ENCODE measurements at regions not wholly inside any gene's neighbourhood (a gene's known extent, or its start where the extent isn't known, plus 50 kb on each side); places are given as distances from the start of the nearest gene placed in this dataset.

DNA sequence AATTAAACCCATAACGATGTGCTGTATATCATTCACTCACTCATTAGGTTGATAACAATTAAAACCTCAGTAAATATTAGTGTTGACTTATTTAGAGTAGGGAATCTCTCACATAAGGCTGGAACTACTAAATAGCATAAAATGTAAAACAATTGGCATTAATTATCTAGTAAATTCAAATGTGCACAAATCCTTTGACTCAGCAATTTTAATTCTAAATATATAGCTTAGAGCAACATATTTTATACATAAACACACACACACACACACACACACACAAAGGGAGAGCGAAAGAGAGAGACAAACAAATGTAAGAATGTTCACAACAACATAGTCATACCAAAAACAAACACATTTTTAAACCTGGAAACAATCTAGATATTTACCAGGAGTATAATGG lies 443.1 kb upstream of the KCNH7 start:
- Histone ChIP-seq H3K36me3 (ENCODE audit: insufficient read depth, low read length) (no peaks in the 10 kb centered on the region), H3F3A (ENCODE audit: insufficient read depth, low read length, poor library complexity, severe bottlenecking) (no peaks in the 10 kb centered on the region), H3K9ac (ENCODE audit: low read length) (no peak overlapping the region), H4K20me1 (ENCODE audit: insufficient read depth) (no peaks in the 10 kb centered on the region), H3K27ac (ENCODE audit: low read length) (no peak overlapping the region), H3K27me3 (ENCODE audit: insufficient read depth, low read depth, low read length) (no peaks in the 10 kb centered on the region), H3K9me2 (ENCODE audit: insufficient read depth, low read length) (no peaks in the 10 kb centered on the region), H3K4me2 (ENCODE audit: low read length) (no peak overlapping the region), H3K9me3 (ENCODE audit: low read length) (no peaks in the 10 kb centered on the region), H3K4me3 (ENCODE audit: low read length) (no peak overlapping the region), H2AFZ (ENCODE audit: low read depth, low read length) (no peak overlapping the region), H3K79me2 (replicated peaks; ENCODE audit: insufficient read depth, low read length) (no peaks in the 10 kb centered on the region)
- TF ChIP-seq RAD21 (conservative IDR thresholded peaks at IDR 0.05) (no peak), TAF1 (IDR thresholded peaks at IDR 0.05; ENCODE audit: low read depth) (no peak), EP300 (conservative IDR thresholded peaks at IDR 0.05; ENCODE audit: poor library complexity, severe bottlenecking) (no peak), POLR2AphosphoS5 (IDR thresholded peaks at IDR 0.05) (no peak), MXI1 (conservative IDR thresholded peaks at IDR 0.05; ENCODE audit: poor library complexity, severe bottlenecking) (no peak), SMC3 (conservative IDR thresholded peaks at IDR 0.05; ENCODE audit: poor library complexity) (no peak), EZH2 (IDR thresholded peaks at IDR 0.05; ENCODE audit: borderline replicate concordance, insufficient read depth, low read length, poor library complexity, severe bottlenecking) (no peak)
- TF ChIP-seq, protein P1, sequence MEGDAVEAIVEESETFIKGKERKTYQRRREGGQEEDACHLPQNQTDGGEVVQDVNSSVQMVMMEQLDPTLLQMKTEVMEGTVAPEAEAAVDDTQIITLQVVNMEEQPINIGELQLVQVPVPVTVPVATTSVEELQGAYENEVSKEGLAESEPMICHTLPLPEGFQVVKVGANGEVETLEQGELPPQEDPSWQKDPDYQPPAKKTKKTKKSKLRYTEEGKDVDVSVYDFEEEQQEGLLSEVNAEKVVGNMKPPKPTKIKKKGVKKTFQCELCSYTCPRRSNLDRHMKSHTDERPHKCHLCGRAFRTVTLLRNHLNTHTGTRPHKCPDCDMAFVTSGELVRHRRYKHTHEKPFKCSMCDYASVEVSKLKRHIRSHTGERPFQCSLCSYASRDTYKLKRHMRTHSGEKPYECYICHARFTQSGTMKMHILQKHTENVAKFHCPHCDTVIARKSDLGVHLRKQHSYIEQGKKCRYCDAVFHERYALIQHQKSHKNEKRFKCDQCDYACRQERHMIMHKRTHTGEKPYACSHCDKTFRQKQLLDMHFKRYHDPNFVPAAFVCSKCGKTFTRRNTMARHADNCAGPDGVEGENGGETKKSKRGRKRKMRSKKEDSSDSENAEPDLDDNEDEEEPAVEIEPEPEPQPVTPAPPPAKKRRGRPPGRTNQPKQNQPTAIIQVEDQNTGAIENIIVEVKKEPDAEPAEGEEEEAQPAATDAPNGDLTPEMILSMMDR (IDR thresholded peaks at IDR 0.05; ENCODE audit: poor library complexity, severe bottlenecking): no peak
- TF ChIP-seq, protein P2, sequence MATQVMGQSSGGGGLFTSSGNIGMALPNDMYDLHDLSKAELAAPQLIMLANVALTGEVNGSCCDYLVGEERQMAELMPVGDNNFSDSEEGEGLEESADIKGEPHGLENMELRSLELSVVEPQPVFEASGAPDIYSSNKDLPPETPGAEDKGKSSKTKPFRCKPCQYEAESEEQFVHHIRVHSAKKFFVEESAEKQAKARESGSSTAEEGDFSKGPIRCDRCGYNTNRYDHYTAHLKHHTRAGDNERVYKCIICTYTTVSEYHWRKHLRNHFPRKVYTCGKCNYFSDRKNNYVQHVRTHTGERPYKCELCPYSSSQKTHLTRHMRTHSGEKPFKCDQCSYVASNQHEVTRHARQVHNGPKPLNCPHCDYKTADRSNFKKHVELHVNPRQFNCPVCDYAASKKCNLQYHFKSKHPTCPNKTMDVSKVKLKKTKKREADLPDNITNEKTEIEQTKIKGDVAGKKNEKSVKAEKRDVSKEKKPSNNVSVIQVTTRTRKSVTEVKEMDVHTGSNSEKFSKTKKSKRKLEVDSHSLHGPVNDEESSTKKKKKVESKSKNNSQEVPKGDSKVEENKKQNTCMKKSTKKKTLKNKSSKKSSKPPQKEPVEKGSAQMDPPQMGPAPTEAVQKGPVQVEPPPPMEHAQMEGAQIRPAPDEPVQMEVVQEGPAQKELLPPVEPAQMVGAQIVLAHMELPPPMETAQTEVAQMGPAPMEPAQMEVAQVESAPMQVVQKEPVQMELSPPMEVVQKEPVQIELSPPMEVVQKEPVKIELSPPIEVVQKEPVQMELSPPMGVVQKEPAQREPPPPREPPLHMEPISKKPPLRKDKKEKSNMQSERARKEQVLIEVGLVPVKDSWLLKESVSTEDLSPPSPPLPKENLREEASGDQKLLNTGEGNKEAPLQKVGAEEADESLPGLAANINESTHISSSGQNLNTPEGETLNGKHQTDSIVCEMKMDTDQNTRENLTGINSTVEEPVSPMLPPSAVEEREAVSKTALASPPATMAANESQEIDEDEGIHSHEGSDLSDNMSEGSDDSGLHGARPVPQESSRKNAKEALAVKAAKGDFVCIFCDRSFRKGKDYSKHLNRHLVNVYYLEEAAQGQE (IDR thresholded peaks at IDR 0.05; ENCODE audit: borderline replicate concordance): no peak

DNA sequence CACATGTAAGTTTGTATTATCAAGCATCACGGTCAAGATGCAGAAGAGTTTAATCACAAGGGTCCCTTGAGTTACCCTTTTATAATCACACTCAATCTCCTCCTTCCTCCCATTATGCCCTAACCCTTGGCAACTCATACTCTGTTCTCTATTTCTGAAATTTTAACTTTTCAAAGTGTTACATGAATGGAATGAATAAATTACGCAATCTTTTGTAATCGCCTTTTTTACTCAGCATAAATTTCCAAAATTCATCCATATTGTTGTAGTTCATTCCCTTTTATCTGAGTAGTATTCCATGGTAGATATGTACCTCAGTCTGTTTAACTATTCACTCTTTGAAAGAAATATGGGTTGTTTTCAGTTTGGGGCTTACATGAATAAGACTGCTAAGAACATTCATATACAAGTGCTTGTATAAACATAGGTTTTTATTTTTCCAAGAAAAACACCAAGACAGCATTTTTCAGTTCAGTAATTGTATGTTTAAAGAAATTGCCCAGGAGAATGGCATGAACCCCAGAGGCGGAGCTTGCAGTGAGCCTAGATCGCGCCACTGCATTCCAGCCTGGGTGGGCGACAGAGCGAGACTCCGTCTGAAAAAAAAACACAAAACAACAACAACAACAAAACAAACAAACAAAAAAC lies 430.9 kb upstream of the KCNH7 start:
- Histone ChIP-seq H4K20me1 (ENCODE audit: insufficient read depth) (no peaks in the 10 kb centered on the region), H3F3A (ENCODE audit: insufficient read depth, low read length, poor library complexity, severe bottlenecking) (no peaks in the 10 kb centered on the region), H3K9me3 (ENCODE audit: low read length) (no peaks in the 10 kb centered on the region), H3K4me3 (ENCODE audit: low read length) (no peak overlapping the region), H2AFZ (ENCODE audit: low read depth, low read length) (no peak overlapping the region), H3K36me3 (ENCODE audit: insufficient read depth, low read length) (no peaks in the 10 kb centered on the region), H3K27ac (ENCODE audit: low read length) (no peak overlapping the region), H3K79me2 (replicated peaks; ENCODE audit: insufficient read depth, low read length) (no peaks in the 10 kb centered on the region), H3K27me3 (ENCODE audit: insufficient read depth, low read depth, low read length) (no peaks in the 10 kb centered on the region), H3K4me2 (ENCODE audit: low read length) (no peak overlapping the region), H3K9ac (ENCODE audit: low read length) (no peak overlapping the region), H3K9me2 (ENCODE audit: insufficient read depth, low read length) (no peaks in the 10 kb centered on the region)
- no peak for TF ChIP-seq EP300 (conservative IDR thresholded peaks at IDR 0.05; ENCODE audit: poor library complexity, severe bottlenecking)
- TF ChIP-seq POLR2AphosphoS5 (IDR thresholded peaks at IDR 0.05): no peak
- no peak for TF ChIP-seq RAD21 (conservative IDR thresholded peaks at IDR 0.05)
- TF ChIP-seq, protein P2 (IDR thresholded peaks at IDR 0.05; ENCODE audit: borderline replicate concordance): no peak
- no peak for TF ChIP-seq SMC3 (conservative IDR thresholded peaks at IDR 0.05; ENCODE audit: poor library complexity)
- TF ChIP-seq EZH2 (IDR thresholded peaks at IDR 0.05; ENCODE audit: borderline replicate concordance, insufficient read depth, low read length, poor library complexity, severe bottlenecking): no peak
- TF ChIP-seq, protein P1 (IDR thresholded peaks at IDR 0.05; ENCODE audit: poor library complexity, severe bottlenecking): no peak
- TF ChIP-seq TAF1 (IDR thresholded peaks at IDR 0.05; ENCODE audit: low read depth): no peak
- TF ChIP-seq MXI1 (conservative IDR thresholded peaks at IDR 0.05; ENCODE audit: poor library complexity, severe bottlenecking): no peak
